ENCODE measurements at regions not wholly inside any gene's neighbourhood (a gene's known extent, or its start where the extent isn't known, plus 50 kb on each side); places are given as distances from the start of the nearest gene placed in this dataset.

DNA sequence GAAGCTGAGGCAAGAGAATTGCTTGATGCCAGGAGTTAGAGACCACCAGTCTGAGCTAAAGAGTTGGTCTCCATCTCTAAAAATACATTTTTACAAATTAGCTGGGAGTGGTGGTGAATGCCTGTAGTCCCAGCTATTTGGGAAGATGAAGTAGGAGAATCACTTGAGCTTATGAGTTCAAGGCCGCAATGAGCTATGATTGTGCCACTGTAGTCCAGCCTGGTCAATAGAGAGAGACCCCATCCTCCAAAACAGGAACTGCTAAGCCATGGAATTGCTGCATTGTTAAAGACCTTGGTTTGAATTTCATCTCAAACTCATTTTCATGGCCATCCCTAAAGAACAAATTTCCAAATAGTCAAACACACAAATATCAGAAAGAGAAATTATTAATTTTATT lies 113.9 kb upstream of the AGTR1 start:
- no peak for DNase-seq (ENCODE audit: low read depth)

DNA sequence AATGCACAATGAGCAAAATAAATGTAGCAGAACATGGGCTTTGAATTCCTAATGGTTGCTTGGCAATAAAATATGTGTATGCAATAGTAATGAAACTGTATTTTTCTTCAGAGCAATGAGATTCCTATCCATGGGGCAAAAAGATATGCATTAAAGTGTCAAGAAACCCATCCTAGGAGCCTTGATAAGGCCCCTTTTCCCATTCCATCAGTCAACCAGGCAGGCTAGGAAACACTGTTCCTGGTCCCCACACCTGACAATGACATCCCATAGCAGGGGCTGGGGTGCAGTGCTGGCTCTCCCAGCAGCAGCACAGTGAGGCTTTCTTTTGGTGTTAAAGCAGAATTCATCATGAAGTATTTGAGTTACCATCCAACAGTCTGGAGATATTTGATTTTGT lies 113.3 kb upstream of the AGTR1 start:
- no peak for DNase-seq (ENCODE audit: low read depth)

DNA sequence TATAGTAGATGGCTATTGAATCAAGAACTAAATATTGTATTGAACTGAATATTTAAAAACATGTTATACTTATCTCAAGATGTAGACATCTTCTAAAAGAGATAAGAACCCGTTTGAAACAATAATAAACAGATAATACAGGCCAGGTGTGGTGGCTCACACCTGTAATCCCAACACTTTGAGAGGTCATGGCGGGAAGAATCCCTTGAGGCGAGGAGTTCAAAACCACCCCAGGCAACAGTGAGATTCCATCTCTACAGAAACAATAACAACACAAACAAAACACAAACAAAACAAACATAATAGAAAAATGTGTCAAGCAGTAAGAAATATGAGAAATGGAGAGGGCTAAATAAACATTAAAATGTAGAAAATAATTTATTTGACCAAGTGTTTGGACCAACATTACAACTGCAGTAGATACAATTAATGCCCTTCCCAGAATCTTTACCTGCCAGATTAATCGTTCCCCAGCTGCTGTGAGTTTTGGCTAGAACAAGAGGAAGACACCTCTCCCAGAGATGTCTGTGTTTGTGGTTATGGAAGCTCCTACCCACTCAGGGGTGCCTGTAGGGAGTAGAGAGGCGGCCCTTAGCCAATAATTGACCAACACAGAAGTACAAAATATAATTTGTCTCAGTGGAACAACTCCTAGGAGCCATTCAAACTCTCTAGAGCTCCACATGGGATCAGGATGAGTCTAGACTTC lies 111.9 kb upstream of the AGTR1 start:
- no peak for DNase-seq (ENCODE audit: low read depth)

DNA sequence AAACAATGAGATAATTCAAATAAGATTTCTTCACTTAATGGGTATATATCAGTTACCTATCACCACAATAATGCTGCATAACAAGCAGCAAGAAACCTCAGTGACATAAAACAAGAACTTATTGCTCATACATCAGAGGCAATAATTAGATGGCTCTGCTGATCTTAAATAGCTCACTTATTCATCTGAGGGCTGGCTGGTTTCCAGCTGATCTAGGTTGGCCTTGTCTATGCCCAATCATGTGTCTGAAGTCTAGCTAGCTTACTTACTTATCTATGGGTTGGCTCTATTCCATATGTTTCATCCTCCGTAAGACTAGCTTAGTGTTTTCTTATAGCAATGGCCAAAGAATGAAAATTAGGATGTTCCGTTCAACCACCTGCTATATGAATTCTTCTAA lies 109.4 kb upstream of the AGTR1 start:
- no peak for DNase-seq (ENCODE audit: low read depth)

DNA sequence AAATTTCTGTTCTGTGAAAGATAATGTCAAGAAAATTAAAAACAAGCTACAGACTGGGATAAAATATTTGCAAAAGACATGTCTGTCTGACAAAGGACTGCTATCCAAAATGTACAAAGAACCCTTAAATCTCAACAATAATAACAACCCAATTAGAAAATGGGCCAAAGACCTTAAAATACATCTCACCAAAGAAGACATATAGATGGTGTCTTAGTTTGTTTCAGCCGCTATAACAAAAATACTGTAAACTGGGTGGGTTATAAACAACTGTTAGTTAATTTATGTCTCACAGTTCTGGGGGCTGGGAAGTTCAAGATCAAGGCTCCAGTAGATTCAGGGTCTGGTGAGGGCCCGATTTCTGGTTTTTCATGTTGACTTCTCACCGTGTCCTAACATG lies 106.2 kb upstream of the AGTR1 start:
- DNase-seq (ENCODE audit: low read depth) = no peak

- DNase-seq (ENCODE audit: low read depth) = peak; percentile 8
Measured at GRCh38 chr3:148598619-148599018, 99.1 kb upstream of the AGTR1 start.

- DNase-seq (ENCODE audit: low read depth) = no peak
Measured at GRCh38 chr3:148599481-148599880, 98.2 kb upstream of the AGTR1 start.

DNA sequence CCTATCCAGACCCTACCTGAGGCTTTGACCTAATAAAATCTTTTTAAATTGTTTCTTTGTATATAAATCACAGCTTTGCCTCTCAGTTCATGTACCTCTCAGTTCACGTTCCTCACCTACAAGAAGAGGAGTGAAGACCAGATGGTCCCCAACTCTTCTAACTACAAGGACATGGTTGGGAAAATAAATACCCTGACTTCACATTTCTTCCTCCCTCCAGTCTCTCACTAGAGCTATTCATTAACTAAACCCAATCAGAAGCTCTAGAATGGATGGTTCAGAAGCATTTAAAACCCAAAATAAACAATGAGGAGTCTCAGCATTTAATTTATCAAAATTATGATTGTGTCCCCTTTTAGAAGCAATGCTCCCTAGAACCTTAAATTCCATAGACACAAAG lies 97.3 kb upstream of the AGTR1 start:
- no peak for DNase-seq (ENCODE audit: low read depth)

- DNase-seq (ENCODE audit: low read depth) = peak; percentile 21
Measured at GRCh38 chr3:148600902-148601765, 96.6 kb upstream of the AGTR1 start.

GRCh38 chr3:148601766-148602685 lies 95.7 kb upstream of the AGTR1 start:
- no peak for DNase-seq (ENCODE audit: low read depth)

DNA sequence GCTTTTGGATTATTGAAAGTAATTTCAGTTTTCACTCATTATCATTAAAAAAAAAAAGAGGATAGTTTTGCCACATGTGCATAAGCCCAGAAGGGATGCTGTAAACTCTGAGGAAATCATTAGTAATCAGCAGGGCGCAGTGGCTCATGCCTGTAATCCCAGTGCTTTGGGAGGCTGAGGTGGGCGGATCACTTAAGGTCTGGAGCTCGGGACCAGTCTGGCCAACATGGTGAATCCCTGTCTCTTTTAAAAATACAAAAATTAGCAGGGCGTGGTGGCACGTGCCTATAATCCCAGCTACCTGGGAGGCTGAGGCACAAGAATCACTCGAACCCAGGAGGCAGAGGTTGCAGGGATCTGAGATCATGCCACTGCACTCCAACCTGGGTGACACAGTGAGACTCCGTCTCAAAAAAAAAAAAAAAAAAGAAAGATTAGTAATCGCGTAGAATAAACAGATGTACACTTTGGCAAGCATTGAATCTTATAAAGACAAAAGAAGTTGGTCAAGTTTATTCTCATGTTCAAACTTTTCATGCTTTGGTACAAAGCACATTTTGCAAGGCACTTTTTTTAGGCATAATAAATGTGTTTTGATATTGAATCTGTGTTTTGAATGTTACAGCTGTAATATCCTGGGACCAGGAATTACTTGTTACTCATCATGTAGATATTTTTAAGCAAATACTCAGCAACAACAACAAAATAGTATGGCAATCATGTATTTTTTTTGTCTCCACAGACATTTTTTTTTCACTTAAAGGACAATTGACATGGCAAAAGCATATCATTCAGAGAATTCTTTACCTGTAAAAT lies 93.2 kb upstream of the AGTR1 start:
- DNase-seq (ENCODE audit: low read depth) = no peak

- DNase-seq (ENCODE audit: low read depth) = no peak
Measured at GRCh38 chr3:148605521-148605920, 92.2 kb upstream of the AGTR1 start.

GRCh38 chr3:148606979-148607378 lies 90.7 kb upstream of the AGTR1 start:
- no peak for DNase-seq (ENCODE audit: low read depth)

DNA sequence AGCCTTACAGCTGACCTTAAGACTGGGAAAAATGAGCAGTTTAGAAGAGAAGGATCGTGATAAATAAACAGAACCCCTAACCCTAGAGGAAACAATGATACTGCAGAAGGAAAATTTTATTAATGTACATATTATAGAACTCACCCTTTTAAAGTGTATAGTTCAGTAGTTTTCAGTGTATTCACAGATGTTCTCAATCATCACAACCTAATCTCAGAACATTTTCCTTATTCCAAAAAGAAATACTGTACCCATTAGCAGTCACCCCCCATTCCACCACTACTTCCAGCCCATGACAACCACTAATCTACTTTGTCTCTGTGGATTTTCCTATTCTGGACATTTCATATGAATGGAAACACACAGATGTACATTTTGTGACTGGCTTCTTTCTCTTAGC lies 90.2 kb upstream of the AGTR1 start:
- no peak for DNase-seq (ENCODE audit: low read depth)

DNA sequence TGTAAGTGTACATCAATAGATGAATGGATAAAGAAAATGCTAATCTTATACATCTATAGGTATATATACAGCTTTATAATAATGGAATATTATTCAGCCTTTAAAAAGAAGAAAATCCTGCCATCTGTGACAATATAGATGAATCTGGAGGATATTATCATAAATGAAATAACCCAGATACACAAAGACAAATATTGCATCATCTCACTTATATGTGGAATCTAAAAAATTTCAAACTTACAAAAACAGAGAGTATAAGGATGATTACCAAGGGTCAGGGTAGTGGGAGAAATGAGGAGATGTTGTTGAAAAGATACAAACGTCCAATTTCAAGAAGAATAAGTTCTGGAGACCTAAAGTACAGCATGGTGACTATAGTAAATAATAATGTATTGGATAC lies 85.4 kb upstream of the AGTR1 start:
- no peak for DNase-seq (ENCODE audit: low read depth)

GRCh38 chr3:148615382-148615781 lies 82.3 kb upstream of the AGTR1 start:
- DNase-seq (ENCODE audit: low read depth) = no peak

DNA sequence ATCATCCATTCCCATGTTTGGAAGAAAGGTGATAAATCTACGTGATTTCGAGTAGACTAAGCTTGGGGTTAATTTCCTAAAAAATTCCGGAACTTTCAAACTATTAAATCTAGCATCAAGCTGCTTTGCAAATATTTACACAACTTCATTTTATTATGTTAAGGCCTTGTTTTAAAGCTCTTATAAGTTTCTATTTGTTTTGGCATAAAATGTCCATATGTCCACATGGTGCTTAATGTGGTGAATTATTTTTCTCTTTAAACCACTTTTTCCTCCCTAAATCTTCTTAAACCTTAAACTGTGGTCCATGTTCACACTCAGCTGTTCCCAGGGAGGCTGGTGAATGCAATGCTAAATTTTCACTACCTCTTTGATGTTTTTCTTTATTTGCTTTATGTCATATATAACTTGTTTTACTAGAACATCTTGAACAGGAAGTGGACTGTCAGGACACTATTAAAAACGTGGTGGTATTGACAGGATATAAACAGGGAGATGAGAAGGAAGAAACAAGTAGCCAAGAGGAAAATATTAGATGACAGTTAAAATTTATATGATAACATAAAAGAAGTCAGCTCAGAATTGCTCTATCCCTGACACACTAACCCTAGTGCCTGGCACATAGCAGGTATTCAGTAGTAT lies 72.5 kb upstream of the AGTR1 start:
- no peak for DNase-seq (ENCODE audit: low read depth)

DNA sequence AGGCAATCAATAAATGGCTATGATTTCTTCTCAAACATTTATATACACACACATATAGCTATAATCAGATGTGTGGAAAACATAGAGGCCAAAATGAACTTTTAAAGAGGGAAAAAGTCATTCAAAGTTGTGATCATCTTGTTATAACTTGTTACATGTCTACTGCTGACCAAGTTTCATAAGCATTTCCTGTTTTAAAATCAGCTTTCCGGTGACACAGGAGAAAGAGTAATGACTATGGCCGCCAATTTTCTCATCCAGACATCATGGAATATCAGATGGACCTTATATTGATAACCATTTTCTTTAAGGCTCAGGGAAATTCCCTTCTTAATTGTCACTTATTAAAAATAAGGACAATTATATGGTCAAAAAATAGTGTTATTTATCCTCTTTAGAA lies 71.7 kb upstream of the AGTR1 start:
- DNase-seq (ENCODE audit: low read depth) = no peak

GRCh38 chr3:148629006-148629405 lies 68.7 kb upstream of the AGTR1 start:
- no peak for DNase-seq (ENCODE audit: low read depth)

- DNase-seq (ENCODE audit: low read depth) = no peak
Measured at GRCh38 chr3:148631124-148631903, 66.4 kb upstream of the AGTR1 start.
